Activated CD4-positive, CD25-positive, alpha-beta regulatory T cell treated with anti-CD3 and anti-CD28 coated beads, Interleukin-2, amount 50 U/mL, for 72 hours (primary cell): ENCODE measurements at regions not wholly inside any gene's neighbourhood (a gene's known extent, or its start where the extent isn't known, plus 50 kb on each side); places are given as distances from the start of the nearest gene placed in this dataset.

Experiments
- DNase-seq: peaks from one replicate; pipeline ENCODE4 v3.0.0; 2021

DNA sequence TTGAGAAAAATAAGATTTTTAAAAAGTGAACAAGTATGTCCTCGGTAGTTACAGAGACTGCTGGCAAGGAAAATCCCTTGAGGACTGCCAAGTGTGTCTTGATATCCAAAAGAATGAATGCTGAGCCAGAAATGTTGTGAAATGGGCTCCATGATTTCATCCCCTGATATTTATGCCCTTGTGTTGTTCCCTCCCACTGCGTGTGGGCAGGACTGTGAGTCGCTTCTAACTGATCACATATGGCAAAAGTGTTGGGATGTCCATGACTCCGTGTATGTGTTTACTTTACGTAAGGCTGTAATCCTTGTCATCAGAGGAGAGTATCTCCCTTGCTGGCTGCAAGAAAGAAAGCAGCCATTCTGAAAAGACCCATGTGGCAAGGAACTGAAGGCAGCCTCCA is 285.1 kb downstream of the SS18 start:
- no peak for DNase-seq

DNA sequence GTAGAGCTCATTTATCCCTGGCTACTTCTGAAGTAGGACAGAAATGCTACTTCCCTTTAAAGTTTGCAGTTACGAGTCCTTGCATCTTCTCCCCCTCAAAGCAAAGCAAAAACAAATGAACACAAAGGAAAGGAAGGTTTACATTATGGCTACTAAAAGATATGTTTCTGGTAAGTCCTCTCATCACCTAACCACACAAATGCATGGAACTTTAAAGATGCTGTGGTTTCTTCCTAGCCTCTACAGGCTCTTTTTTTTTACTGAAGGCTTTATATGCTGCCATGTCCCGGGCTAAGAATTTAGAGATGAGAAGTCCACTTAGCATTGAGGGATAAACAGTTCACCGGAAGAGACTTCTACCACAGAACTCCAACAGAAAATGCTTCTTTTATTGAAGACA is 291.2 kb downstream of the SS18 start:
- no peak for DNase-seq

DNA sequence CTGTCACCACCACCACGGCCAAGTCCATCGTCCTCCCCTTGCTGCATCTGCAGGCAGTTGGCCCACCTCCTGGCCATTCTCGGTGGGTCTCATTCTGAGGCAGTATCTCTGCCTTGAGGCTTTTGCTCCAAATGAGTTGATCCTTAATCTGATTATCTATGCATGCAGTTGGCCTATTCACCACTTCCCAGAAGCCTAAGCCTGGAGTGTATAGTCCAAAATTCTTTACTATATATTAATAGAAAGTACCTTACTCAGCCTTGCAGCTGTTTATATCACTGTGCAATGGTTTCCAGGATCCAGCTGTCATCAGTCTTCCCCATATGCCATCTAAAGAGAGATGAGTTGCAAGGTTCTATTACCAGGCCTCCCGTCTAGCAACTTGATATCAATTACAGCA is 292.4 kb downstream of the SS18 start:
- DNase-seq = no peak

DNA sequence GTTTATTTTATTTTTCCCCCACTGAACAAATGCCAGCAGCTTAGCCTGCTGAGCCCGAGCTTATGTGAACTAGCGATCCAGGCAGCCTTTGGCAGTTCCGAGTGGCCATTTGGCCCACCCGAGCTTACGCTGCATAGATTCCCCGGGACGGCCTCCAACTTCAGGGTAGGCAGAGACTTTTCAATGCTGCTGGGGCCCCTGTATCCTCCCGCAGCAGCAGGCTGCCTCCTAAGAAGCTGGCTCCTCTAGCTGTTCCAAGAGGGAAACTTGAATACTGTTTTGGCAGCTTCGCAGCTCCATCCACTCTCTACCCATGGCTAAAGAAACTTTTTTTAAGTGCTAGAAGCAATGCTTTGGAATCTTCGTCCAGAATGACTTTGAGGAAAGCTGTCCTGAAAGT is 295.2 kb downstream of the SS18 start:
- DNase-seq = no peak

DNA sequence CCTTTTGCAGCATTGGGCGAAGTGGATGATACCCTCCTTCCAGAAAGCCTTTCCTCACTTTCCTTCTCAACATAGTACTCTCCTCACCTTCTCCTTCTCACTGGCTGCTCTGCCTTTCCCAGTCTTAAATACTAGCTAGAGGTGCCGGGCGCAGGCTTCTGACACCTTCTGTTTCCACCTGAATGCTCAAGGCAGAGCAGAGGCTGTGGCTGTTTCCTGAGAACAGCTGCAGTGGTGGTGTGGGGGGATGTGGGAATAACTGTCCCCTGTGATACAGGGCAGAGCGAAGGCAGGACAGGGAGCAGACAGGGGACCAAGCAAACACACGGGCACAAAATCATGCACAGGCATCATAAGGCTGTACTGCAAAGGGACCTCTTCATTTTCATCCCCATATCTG is 303.1 kb downstream of the SS18 start:
- no peak for DNase-seq

DNA sequence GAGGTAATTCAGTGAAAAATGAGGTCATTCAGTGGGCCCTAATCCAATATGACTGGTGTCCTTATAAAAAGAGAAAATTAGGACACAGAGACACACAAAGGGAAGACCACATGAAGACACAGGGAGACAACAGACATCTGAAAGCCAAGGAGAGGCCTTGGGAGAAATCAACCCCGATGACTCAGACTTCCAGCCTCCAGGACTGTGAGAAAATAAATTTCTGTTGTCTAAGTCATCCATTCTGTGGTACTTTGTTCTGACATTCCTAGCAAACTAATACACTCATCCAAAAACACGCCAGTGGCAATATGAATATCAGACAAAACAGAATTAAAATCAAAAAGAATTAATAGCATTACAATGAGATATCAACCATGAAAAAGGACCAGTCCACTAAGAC is 303.7 kb downstream of the SS18 start:
- no peak for DNase-seq

DNA sequence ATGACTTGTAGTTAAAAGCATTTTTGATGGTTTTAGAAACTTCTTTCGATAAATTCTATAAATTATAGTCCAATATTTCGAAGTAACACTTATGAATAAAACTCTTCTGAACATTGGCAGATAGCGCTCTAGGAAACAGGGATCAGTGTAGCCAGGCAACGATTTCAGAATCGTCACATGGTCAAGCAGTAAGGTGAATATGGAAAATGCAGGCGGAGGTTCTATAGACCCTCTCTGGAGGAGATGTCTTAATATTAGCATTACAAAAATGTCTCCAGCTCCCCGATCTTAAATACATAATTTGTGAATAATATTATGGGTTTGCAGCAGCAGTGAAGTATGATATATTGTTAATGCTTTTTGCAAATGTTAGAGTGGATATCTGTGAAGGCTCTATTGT is 310.3 kb downstream of the SS18 start:
- DNase-seq = no peak

DNA sequence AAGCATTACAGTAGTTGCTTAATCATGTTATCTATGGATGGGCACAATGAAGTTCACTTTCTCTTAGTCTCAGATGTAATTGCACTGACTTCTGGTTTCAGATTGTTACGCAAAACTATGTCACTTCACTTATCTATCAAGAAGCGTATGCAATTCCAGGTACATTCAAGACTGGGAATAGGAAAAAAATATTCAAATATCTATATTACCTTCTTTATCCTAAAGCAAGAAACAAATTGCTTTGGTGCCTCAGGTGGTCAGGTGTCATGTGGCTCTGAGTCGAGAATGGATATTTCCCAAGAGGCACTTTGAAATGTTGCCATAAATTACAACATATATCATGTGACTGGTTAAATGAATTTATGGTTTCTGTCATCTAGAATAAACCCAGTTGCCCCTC is 318.6 kb downstream of the SS18 start:
- no peak for DNase-seq

DNA sequence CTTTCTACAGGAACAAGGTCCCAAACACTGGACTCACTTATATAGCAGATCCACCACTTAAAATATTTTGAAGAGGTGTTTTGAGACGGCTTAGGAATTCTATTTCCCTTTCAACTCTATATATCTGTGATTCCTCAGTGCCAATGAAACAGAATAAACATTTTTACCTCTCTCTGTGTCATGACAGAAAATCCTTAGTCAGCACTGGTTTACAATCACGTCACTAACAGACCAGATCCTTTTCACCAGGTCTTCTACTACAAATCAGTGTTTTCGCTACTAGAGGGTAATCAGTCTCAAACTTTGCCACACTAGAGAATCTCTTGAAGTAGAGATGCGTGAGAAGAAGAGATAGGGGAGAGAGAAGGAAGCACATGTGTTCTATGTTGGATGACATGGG is 325.6 kb downstream of the SS18 start:
- DNase-seq = no peak

DNA sequence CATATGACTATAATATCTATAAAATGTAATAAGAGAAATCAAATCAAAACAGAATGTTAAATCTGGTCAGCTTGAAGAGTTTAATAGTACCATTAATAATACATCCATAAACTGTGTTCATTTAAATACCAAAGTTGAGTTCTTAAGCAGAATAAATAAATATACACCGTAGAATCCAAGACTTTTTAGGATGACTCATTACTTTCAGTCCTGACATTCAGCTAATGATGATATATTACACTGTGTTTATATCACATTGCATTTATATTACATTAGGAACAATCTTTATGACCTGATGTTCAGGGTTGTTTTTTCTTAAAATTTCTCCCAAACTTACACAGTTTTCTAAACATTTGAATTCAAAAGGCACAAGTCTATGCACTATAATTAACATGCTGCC is 331.3 kb downstream of the SS18 start:
- DNase-seq = no peak

DNA sequence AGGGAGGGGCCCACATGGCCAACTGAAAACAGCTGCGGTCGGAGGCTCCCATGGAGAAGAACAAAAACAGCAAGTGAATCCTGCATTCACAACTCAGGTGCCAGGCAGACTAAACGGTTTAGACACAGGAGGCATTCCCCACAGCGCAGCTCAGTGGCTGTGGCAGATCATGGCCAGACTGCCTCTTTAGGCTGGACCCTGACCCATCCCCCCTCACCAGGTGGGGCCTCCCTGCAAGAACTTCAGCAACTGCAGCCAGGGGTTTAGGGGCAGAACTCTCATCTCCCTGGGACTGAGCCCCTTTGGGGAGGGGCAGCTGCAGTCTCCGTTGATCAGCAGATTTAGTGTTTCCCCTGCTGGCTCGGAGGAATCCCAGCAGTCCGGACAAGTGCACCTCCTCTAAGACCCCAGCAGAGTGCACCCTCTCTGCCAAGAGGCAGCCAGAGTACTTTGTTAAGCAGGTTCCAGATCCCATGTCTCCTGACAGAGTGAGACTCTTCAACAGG is 346.7 kb downstream of the SS18 start:
- no peak for DNase-seq

DNA sequence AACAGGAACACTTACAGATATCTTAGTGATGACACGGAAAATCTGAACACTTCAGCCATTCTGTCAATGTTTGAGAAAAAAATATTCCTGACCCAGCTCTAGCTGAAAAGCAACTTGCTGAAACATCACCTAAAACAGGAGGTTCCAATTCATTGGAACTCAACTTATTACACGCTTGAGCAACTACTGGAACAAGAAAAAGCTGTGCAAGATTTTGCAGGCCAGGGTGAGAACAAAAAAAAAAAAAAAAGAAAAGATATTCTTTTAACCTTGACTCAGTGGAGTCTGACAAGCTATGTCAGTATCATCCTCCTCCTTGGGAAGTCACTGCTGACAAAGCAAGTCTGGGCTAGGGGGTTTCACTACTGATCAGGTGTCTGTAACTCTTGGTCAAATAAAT is 351.0 kb downstream of the SS18 start:
- DNase-seq = no peak

DNA sequence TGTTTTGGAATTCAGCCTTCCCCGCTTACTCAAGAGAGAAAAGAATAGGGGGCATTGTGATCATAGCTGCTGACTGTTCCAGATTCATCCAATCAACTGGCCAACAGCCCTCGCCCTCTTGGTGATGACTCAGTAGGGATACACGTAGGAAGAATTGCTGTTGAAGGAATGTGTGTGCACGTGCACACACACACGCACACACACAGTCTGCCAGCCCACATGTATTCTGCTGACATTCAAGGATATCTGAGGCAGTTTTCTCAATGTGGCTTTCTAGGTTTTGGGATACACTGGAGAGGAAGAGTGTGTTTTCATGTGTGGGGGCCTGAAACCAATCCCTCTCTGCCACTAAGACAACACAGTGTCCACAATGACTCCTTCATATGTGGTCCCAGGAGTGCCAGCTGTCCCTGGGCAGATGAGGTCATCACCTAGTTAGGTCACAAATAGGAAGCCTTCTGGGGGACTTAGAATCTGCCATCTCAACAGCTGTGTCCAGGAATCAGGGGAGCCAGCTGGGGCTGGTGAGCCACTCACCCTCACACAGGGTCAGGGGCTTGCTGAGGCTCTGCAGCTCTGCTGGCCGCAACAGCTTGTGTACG is 352.6 kb downstream of the SS18 start:
- no peak for DNase-seq

DNA sequence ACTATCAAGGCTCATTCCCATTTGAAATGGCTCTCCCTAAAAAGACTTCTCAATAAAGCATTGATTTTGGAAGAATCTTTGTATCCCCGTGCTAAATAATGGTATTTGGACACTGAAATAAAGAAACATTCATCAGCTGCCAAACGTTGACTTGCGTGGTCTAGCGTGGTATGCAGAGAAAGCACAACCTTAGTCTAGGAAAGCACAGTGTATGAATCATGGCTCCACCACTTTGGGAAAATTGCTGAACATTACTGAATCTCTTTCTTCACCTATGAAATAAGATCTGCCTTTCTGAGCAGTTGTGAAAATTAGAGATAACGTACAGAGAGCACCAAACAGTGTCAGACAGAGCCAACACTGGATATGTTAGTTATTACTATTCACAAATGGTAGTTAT is 353.9 kb downstream of the SS18 start:
- no peak for DNase-seq

DNA sequence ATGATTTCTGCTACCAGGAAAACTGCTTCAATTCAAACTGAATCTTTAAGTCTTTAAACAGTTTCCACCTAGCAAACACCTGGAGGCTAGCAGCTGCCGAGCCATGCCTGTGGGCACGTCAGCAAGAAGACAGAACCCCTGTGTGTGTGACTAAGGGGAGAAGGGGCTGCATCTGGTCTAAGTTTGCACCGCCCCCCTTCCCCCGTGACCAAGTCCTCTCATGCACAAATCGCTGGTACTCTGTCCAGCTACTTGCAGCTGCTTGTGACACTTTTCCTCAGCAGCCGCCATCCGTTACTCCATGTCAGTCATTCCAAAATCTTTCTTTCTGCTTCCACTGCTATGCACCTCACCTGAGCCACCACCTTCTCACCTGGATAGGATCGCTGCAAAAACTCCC is 355.0 kb downstream of the SS18 start:
- no peak for DNase-seq

DNA sequence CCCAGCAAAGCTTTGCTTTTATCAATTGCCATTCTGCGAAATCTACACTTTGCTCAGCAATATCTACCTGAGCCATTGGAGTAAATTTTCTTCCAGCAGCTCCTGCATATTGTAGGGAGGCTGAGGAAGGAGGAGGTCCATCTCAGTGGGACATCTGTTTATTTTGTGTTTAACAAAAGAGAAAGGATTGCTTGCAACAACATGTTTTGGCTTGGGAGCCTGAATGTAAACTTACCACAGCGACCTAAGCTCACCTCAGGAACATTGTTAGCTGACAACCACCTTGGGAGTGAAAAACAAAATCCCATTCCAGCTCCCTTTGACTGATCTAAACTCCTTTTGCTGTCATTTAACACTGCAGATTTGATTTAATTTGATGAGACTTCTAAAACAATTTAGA is 356.1 kb downstream of the SS18 start:
- no peak for DNase-seq

DNA sequence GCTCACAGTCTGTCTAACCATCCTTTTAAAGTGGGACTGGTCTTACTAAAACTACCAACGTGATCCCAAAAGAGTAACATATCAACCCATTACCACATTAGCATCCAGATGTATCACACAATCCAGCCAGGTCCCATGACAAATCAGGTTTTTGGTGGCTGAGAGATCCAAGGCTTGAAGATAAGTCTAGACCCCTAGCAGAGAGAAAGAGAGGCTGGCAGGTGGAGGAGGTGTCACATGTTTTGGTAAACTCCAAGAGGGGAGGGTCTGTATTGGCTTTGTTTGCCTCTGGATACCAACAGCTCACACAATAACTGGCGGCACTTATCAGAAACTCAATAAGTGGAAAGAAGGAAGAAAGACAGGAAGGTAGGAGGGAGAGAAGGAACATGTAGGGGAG is 357.6 kb downstream of the SS18 start:
- no peak for DNase-seq

DNA sequence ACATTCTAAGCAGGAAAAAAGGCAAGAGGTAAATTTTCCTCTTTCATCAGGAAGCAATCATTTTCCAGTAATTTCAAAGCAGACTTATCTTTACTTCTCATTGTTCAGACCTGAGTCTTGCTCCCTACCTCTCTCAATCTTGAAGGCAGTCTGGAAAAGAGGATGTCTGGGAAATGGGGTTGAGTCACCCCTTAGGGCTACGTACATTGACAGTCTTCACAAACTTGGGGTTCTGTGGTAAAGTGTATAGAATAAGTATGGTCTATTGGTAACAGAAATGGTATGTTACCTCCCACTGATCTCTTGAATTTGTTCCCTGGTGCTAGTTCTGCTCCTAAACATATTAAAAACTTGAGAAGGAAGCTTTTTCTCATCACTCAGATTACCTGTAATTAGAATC is 361.3 kb downstream of the SS18 start:
- no peak for DNase-seq

DNA sequence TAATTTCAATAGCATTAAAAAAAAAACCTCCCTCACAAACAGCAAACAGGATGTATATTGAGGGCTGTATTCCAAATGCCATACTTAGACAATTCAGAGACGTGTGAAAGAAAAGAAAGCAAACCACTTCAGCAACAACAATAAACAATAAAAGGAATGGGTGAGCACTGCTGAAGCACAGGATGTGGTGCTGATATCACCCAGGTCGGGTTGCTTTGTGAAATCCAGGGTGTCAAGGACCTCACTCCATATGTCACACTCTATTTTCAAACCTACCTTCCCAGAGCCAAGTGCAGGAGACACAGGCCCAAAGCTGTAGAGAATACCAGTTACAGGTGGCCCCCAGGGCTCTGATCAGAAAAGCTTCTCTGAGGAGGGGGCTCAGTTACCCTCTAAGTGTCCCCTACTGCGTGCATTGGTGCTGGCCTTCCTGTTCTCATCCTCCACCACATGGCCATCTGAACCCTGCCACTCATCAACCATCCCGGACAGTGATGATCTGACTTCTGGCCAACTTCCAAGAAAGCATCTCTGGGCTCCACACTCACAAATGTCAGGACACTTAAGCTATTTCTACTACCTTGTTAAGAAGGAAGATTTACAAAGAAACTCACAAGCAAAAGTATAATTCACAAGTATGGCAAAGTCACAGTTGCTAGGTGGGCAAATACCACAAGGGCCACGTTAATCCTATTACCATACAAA is 363.0 kb downstream of the SS18 start:
- DNase-seq = no peak

DNA sequence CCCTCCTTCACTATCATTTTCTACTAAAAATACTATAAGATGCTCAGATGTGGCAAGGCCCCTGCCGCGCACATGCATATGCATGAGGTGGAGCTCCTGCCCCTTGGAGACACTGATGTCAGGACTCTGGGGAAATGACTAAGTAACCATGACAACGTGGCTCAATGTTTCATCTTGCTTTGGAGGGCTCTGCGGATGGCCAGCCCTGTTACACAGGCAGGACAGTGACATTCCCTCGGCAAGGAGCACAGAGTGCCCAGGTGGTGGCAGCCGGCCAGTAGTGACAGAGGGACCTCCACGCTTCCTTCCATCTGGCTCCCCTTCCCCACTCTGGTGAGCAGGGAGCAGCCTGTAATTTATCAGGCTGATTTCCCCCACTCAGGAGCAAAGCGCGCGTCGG is 364.1 kb downstream of the SS18 start:
- no peak for DNase-seq

DNA sequence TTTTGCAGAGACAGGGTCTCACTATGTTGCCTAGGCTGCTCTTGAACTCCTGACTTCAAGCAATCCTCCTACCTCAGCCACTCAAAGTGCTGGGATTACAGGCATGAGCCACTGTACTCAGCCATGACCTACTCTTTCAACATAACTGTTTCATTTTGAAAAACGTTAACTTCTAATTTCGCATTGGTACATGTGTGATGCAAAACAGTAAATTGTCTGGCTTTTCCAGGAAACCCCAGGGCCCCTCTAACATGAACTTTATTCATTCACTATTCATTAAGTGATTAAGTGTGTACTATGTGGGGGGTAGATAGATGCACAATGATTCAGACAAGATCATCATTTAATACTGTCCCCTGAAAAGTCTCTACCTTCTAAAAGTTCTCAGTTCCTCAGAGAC is 364.9 kb downstream of the SS18 start:
- no peak for DNase-seq

DNA sequence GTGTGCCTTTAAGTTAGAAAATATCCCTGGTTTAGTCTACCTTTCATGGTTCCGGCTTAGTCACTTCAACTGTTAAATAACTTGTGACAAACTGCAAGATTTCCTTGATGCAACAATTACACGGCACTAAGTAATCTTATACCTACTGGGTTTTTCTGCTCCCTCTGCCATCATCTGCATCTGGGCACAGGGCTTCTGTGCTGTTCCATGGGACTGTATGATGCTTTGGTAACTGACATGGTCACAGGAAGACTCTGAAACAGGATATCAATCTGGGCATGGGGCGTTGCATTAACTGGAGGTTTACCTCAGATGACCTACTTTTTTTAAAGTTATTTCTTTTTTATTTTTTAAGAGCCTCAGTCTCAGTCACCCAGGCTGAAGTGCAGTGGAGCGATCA is 365.4 kb downstream of the SS18 start:
- DNase-seq = no peak

DNA sequence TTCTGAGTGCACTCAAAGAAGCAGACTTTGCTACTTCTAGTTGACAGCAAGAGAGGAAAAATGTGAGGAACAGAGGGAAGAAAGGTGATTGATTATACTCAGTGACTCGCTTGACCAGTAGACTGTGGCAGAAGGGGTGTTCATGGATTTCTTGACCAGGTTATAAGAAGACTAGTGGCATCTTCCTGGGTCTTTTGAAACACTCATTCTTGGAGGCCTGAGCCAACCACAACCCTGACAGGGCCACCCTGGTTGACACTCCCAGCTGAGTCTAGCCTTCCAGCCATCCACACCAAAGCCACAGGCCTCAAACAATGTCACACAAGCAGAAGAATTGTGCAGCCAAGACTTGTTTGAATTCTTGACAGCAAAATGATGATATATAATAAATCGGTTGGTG is 366.3 kb downstream of the SS18 start:
- DNase-seq = no peak

DNA sequence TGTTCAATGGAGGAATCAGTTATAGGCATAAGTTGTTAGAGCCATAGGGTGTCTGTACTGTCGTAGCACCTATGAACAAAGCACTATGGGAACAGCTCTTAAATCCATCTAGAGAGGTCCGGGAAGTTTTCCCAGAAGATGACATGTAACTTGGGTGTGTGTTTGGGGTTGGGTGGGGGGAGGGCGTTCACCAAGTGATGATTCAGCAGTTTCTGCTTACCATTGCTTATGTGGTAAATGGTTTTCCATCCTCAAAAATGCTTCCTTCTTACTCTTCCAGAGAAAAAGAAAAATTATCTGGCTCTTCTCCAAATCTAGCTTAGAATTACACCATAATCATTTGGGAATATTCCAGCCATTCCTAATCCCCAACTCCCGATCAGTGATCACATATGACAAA is 361.1 kb upstream of the ZNF521 start:
- no peak for DNase-seq

DNA sequence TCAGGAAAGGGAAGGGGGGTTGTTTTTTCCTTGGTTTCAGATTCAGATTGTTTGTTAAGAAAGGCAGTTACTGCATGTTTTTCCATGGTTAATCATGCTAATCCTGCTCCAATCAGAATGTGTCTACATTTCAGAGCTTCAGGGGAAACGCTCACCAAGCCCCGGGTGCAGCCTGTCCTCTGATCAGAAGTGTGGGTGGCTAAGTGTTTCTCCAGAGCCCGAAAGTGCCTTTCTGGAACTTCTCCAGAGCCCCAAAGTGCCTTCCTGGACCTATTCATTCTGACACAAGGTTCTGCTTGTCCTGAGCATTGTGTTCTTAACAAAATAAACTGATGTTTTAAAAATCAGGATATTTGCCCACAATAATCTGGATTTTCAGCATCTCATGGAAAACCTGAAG is 359.0 kb upstream of the ZNF521 start:
- no peak for DNase-seq
